DMS114 treated with DMSO at 0.1 percent for 48 hours (cell line): ENCODE measurements at regions not wholly inside any gene's neighbourhood (a gene's known extent, or its start where the extent isn't known, plus 50 kb on each side); places are given as distances from the start of the nearest gene placed in this dataset.

Experiments used
- DNase-seq: peaks from one replicate; lab custom pipeline; 2025; ENCODE audit not compliant: unreplicated experiment; lab: John Stamatoyannopoulos, UW

- DNase-seq, result no peak
These were observed 100.5 kb downstream of the PALM2AKAP2 start for GRCh38 chr9:109880276-109881169.

GRCh38 chr9:109883623-109884022 is 103.6 kb downstream of the PALM2AKAP2 start:
- no peak for DNase-seq

GRCh38 chr9:109886041-109886440 is 106.0 kb downstream of the PALM2AKAP2 start:
- DNase-seq, result no peak

- no peak for DNase-seq
These were observed 106.6 kb downstream of the PALM2AKAP2 start for GRCh38 chr9:109886617-109887016.

GRCh38 chr9:109887079-109887478 is 107.1 kb downstream of the PALM2AKAP2 start:
- no peak for DNase-seq

GRCh38 chr9:109888695-109889094 is 108.7 kb downstream of the PALM2AKAP2 start:
- DNase-seq, result no peak

- DNase-seq, result no peak
These were observed 109.5 kb downstream of the PALM2AKAP2 start for GRCh38 chr9:109889456-109889855.

- DNase-seq, result no peak
These were observed 113.2 kb downstream of the PALM2AKAP2 start for GRCh38 chr9:109893241-109893640.

GRCh38 chr9:109894473-109894872 is 114.5 kb downstream of the PALM2AKAP2 start:
- no peak for DNase-seq

GRCh38 chr9:109894921-109895758 is 115.1 kb downstream of the PALM2AKAP2 start:
- no peak for DNase-seq

GRCh38 chr9:109901201-109901600 is 121.2 kb downstream of the PALM2AKAP2 start:
- DNase-seq, result no peak

- peak; percentile 44 for DNase-seq
These were observed 123.6 kb downstream of the PALM2AKAP2 start for GRCh38 chr9:109903515-109904138.

GRCh38 chr9:109904666-109905065 is 124.7 kb downstream of the PALM2AKAP2 start:
- DNase-seq, result no peak

- DNase-seq, result no peak
These were observed 125.5 kb downstream of the PALM2AKAP2 start for GRCh38 chr9:109905472-109905871.

GRCh38 chr9:109906766-109907382 is 126.9 kb downstream of the PALM2AKAP2 start:
- DNase-seq, result no peak

- no peak for DNase-seq
These were observed 127.4 kb downstream of the PALM2AKAP2 start for GRCh38 chr9:109907400-109907799.

- DNase-seq, result no peak
These were observed 127.9 kb downstream of the PALM2AKAP2 start for GRCh38 chr9:109907810-109908458.

- DNase-seq, result no peak
These were observed 128.7 kb downstream of the PALM2AKAP2 start for GRCh38 chr9:109908459-109909390.
